ENCODE measurements at regions not wholly inside any gene's neighbourhood (a gene's known extent, or its start where the extent isn't known, plus 50 kb on each side); places are given as distances from the start of the nearest gene placed in this dataset.

DNA sequence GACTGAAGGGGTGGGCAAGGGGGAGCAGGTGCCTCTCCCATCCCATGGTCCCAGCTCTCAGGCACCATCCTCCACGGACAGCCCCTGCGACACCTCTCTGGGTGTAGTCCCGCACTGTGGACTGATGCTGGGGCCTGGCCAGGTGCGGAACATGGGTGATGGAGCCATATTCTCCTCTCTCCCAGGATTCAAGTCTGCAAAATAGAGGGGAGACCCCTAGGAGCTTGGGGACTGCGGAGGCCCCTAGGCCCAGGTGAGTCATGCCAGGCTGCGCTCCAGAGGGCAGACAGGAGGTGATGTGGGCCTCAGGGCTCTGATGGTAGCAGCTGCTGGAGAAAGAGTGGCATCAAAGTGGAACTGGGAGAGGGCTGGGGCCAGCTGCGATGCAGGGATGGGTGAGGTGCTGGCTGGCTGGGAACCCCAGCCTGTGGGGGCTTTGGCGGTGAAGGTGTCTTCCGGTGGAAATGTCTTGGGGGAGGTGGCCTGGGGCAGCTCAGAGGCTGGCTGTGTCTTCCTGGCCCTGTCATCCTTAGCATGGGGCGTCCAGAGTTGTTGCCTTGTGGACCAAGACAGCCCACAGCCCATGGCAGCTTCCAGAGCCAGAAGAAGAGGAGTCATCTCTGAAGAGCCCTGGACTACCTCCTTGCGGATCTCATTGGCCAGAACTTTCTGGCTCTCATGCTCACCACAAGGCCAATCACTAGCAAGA is 149.1 kb downstream of the KIF26A start:
- Histone ChIP-seq H3K27me3 (ENCODE audit: control insufficient read depth in 2 of 2, insufficient read depth in 2 of 2, low read length in 2 of 2) (no peaks in the 10 kb centered on the region), H3K4me1 (ENCODE audit: control insufficient read depth in 2 of 2, insufficient read depth in 2 of 2, low read length in 2 of 2) (no peaks in the 10 kb centered on the region), H3K27ac (ENCODE audit: low read depth, low read length) (no peak overlapping the region), H3K4me3 (ENCODE audit: low read length) (no peak overlapping the region), H3K9me3 (ENCODE audit: control insufficient read depth in 2 of 3, low read length in 3 of 3) (no peaks in the 10 kb centered on the region), H3K36me3 (ENCODE audit: control insufficient read depth in 2 of 3, insufficient read depth in 3 of 3, low read length in 3 of 3) (no peaks in the 10 kb centered on the region)
- peaks cover 0 to 9% (median 0%) of the 10 kb centered on the region in 7 donors for H3K4me1 Mint-ChIP-seq
- POLR2A ChIA-PET = no interaction called here
- intact Hi-C loops (cut with micrococcal nuclease) = no loop called here
- no peak overlapping the region for H3K4me3 Mint-ChIP-seq
- no peak overlapping the region for H3K27ac Mint-ChIP-seq
- no peaks in the 10 kb centered on the region for H3K27me3 Mint-ChIP-seq
- CTCF ChIA-PET = no interaction called here
- H3K9me3 Mint-ChIP-seq = peaks cover 0 to 12% (median 0%) of the 10 kb centered on the region in 11 donors
- ATAC-seq (no peak), DNase-seq (no peak)
- H3K36me3 Mint-ChIP-seq = no peaks in the 10 kb centered on the region

DNA sequence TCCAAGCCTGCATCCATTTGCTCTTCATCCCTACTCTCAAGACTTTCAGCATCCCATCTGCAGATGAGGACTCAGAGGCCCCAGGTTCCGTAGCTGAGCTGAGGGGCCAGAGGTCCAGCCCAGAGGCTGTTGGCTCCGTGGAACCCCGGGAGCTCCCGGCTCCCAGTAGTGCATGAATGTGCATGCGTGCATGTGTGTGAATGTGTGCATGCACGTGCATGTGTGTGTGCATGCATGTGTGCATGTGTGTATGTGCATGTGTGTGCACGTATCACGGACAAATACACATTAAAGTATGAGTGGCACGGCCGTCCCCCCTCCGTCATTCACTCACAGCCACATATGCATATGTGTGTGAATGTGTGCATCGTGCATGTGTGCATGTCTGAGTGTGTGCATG is 149.9 kb downstream of the KIF26A start:
- Mint-ChIP-seq H3K4me1 (peaks cover 0 to 9% (median 0%) of the 10 kb centered on the region in 7 donors), H3K36me3 (no peaks in the 10 kb centered on the region), H3K27me3 (no peaks in the 10 kb centered on the region), H3K4me3 (no peak overlapping the region), H3K9me3 (peaks cover 0 to 12% (median 0%) of the 10 kb centered on the region in 11 donors), H3K27ac (no peak overlapping the region)
- intact Hi-C loops (cut with micrococcal nuclease) = no loop called here
- no peaks in the 10 kb centered on the region for H3K27me3 ChIP-seq (ENCODE audit: control insufficient read depth in 2 of 2, insufficient read depth in 2 of 2, low read length in 2 of 2)
- no peak overlapping the region for H3K4me3 ChIP-seq (ENCODE audit: low read length)
- no peaks in the 10 kb centered on the region for H3K4me1 ChIP-seq (ENCODE audit: control insufficient read depth in 2 of 2, insufficient read depth in 2 of 2, low read length in 2 of 2)
- H3K36me3 ChIP-seq (ENCODE audit: control insufficient read depth in 2 of 3, insufficient read depth in 3 of 3, low read length in 3 of 3) = no peaks in the 10 kb centered on the region
- CTCF ChIA-PET = no interaction called here
- DNase-seq = no peak
- H3K9me3 ChIP-seq (ENCODE audit: control insufficient read depth in 2 of 3, low read length in 3 of 3) = no peaks in the 10 kb centered on the region
- H3K27ac ChIP-seq (ENCODE audit: low read depth, low read length) = no peak overlapping the region
- POLR2A ChIA-PET = no interaction called here
- no peak for ATAC-seq

DNA sequence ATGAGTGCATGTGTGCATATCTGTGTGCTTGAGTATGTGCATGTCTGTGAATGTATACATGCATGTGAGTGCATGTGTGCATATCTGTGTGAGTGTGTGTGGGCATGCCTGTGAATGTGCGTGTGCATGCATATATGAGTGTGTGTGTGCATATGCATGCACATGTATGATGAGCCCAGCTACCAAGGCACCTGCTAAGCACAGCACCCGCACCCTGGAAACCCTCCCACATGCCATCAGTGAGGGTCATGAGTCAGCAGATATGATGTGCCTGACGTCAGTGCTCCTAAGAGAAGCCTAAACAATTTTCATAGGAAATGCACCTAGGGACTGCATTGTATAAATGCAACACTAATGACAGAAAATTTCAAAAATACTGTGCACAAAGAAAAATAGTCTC is 151.1 kb downstream of the KIF26A start:
- Mint-ChIP-seq H3K4me1 (peaks cover 0 to 9% (median 0%) of the 10 kb centered on the region in 7 donors), H3K4me3 (no peak overlapping the region), H3K27ac (no peak overlapping the region), H3K27me3 (peaks cover 0 to 5% (median 0%) of the 10 kb centered on the region in 5 donors), H3K36me3 (no peaks in the 10 kb centered on the region), H3K9me3 (peaks cover 0 to 12% (median 0%) of the 10 kb centered on the region in 11 donors)
- DNase-seq (no peak), ATAC-seq (no peak)
- Histone ChIP-seq H3K4me1 (ENCODE audit: control insufficient read depth in 2 of 2, insufficient read depth in 2 of 2, low read length in 2 of 2) (no peaks in the 10 kb centered on the region), H3K9me3 (ENCODE audit: control insufficient read depth in 2 of 3, low read length in 3 of 3) (no peaks in the 10 kb centered on the region), H3K36me3 (ENCODE audit: control insufficient read depth in 2 of 3, insufficient read depth in 3 of 3, low read length in 3 of 3) (no peaks in the 10 kb centered on the region), H3K27me3 (ENCODE audit: control insufficient read depth in 2 of 2, insufficient read depth in 2 of 2, low read length in 2 of 2) (no peaks in the 10 kb centered on the region), H3K27ac (ENCODE audit: low read depth, low read length) (no peak overlapping the region), H3K4me3 (ENCODE audit: low read length) (no peak overlapping the region)
- ChIA-PET CTCF (no interaction called here), POLR2A (no interaction called here)
- intact Hi-C loops (cut with micrococcal nuclease) = no loop called here

DNA sequence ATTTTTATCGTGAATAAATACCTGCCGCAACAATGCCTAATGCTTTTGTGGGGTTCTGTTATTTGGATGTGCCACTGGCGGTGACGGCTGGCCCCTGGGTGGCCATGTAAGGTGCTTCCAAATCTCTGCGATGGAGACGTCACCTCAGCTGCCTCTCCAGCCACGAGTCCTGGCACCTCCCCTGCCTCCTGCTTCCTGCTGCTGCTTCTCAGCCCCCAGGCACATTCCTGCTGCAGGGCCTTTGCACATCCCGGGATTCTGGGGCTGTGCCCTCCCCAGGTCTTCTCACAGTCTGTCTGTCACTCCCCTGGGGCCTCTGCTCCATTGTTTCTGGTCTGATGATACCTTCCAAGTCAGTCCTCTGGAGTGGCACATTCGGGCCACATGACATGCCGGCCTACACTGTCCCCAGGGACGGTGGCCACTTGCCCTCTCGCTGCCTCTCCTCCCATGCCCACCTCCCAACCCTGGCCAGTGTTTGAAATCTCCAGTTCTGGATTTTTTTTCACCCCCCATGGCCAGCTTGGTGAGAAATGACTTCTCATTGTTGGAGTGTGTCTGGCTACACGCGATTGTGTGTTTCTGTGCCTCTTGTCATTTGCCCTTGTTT is 151.8 kb downstream of the KIF26A start:
- DNase-seq = no peak
- peaks cover 0 to 7% (median 0%) of the 10 kb centered on the region in 5 donors for H3K27me3 Mint-ChIP-seq
- ATAC-seq = no peak

DNA sequence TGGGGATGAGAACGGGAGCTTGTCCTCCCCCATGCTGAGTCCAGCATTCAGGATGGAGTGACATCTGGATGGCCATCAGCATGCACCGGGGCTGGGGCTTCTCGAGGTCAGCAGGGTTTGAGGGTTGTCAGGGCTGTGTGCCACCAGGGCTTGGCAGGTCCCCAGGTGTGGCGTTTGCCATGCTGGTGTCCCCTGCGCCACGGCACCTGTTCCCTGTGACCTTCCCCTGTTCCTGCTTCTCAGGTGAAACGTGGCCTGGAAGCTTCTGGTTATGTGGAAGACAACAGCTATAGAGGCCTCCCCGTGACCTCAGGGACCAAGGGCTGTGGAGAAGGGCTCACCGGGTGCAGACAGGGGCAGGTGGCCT is 152.4 kb downstream of the KIF26A start:
- no peak overlapping the region for H3K27ac Mint-ChIP-seq
- CTCF ChIA-PET = no interaction called here
- H3K27me3 Mint-ChIP-seq = peaks cover 0 to 8% (median 4%) of the 10 kb centered on the region in 5 donors
- no peak overlapping the region for H3K4me3 Mint-ChIP-seq
- H3K36me3 ChIP-seq (ENCODE audit: control insufficient read depth in 2 of 3, insufficient read depth in 3 of 3, low read length in 3 of 3) = no peaks in the 10 kb centered on the region
- no peak for DNase-seq
- no peaks in the 10 kb centered on the region for H3K27me3 ChIP-seq (ENCODE audit: control insufficient read depth in 2 of 2, insufficient read depth in 2 of 2, low read length in 2 of 2)
- POLR2A ChIA-PET = no interaction called here
- intact Hi-C loops (cut with micrococcal nuclease) = no loop called here
- H3K27ac ChIP-seq (ENCODE audit: low read depth, low read length) = no peak overlapping the region
- no peaks in the 10 kb centered on the region for H3K4me1 ChIP-seq (ENCODE audit: control insufficient read depth in 2 of 2, insufficient read depth in 2 of 2, low read length in 2 of 2)
- no peak overlapping the region for H3K4me3 ChIP-seq (ENCODE audit: low read length)
- H3K9me3 Mint-ChIP-seq = peaks cover 0 to 12% (median 0%) of the 10 kb centered on the region in 11 donors
- ATAC-seq = no peak
- no peaks in the 10 kb centered on the region for H3K9me3 ChIP-seq (ENCODE audit: control insufficient read depth in 2 of 3, low read length in 3 of 3)
- no peaks in the 10 kb centered on the region for H3K36me3 Mint-ChIP-seq
- peaks cover 0 to 9% (median 0%) of the 10 kb centered on the region in 7 donors for H3K4me1 Mint-ChIP-seq

More for the DNA sequence above, 151.8 kb downstream of the KIF26A start:
- Histone ChIP-seq H3K36me3 (ENCODE audit: control insufficient read depth in 2 of 3, insufficient read depth in 3 of 3, low read length in 3 of 3) (no peaks in the 10 kb centered on the region), H3K4me1 (ENCODE audit: control insufficient read depth in 2 of 2, insufficient read depth in 2 of 2, low read length in 2 of 2) (no peaks in the 10 kb centered on the region), H3K4me3 (ENCODE audit: low read length) (no peak overlapping the region), H3K27me3 (ENCODE audit: control insufficient read depth in 2 of 2, insufficient read depth in 2 of 2, low read length in 2 of 2) (no peaks in the 10 kb centered on the region), H3K27ac (ENCODE audit: low read depth, low read length) (no peak overlapping the region), H3K9me3 (ENCODE audit: control insufficient read depth in 2 of 3, low read length in 3 of 3) (no peaks in the 10 kb centered on the region)
- Mint-ChIP-seq H3K4me1 (peaks cover 0 to 9% (median 0%) of the 10 kb centered on the region in 7 donors), H3K27ac (peak overlapping the region in 1 of 9 donors; percentile 55), H3K9me3 (peaks cover 0 to 12% (median 0%) of the 10 kb centered on the region in 11 donors), H3K36me3 (no peaks in the 10 kb centered on the region), H3K4me3 (no peak overlapping the region)
- CTCF ChIA-PET = no interaction called here
- intact Hi-C loops (cut with micrococcal nuclease) = no loop called here
- POLR2A ChIA-PET = no interaction called here

- DNase-seq (no peak), ATAC-seq (no peak)
- Mint-ChIP-seq H3K4me1 (peaks cover 0 to 9% (median 0%) of the 10 kb centered on the region in 7 donors), H3K27me3 (peaks cover 0 to 8% (median 5%) of the 10 kb centered on the region in 5 donors), H3K4me3 (no peak overlapping the region), H3K9me3 (peaks cover 0 to 12% (median 0%) of the 10 kb centered on the region in 11 donors), H3K36me3 (no peaks in the 10 kb centered on the region), H3K27ac (no peak overlapping the region)
- Histone ChIP-seq H3K36me3 (ENCODE audit: control insufficient read depth in 2 of 3, insufficient read depth in 3 of 3, low read length in 3 of 3) (no peaks in the 10 kb centered on the region), H3K4me3 (ENCODE audit: low read length) (no peak overlapping the region), H3K27ac (ENCODE audit: low read depth, low read length) (no peak overlapping the region), H3K4me1 (ENCODE audit: control insufficient read depth in 2 of 2, insufficient read depth in 2 of 2, low read length in 2 of 2) (no peaks in the 10 kb centered on the region), H3K27me3 (ENCODE audit: control insufficient read depth in 2 of 2, insufficient read depth in 2 of 2, low read length in 2 of 2) (no peaks in the 10 kb centered on the region), H3K9me3 (ENCODE audit: control insufficient read depth in 2 of 3, low read length in 3 of 3) (no peaks in the 10 kb centered on the region)
- POLR2A ChIA-PET = no interaction called here
- CTCF ChIA-PET = no interaction called here
- intact Hi-C loops (cut with micrococcal nuclease) = no loop called here
Measured at GRCh38 chr14:104291123-104292000, 153.0 kb downstream of the KIF26A start.

Measured in naive thymus-derived CD4-positive, alpha-beta T cell (primary cell).